Keratinocyte (primary cell): ENCODE measurements at regions not wholly inside any gene's neighbourhood (a gene's known extent, or its start where the extent isn't known, plus 50 kb on each side); places are given as distances from the start of the nearest gene placed in this dataset.

Source experiments
- CTCF ChIP-seq, 3 experiments: IDR thresholded peaks in 1 of 3; conservative IDR thresholded peaks in 1 of 3; optimal IDR thresholded peaks in 1 of 3; 2 replicates in 2 of 3; 3 replicates in 1 of 3; pipeline versions ENCODE3 to v1.5.1; 2011; ENCODE audit warnings: low read length in 3 of 3, mild to moderate bottlenecking in 3 of 3, moderate library complexity in 2 of 3, control low read depth in 1 of 3, inconsistent platforms in 1 of 3; ENCODE audit not compliant: insufficient read depth in 2 of 3; ENCODE audit errors: extremely low read depth in 1 of 3
- EZH2 ChIP-seq: IDR thresholded peaks from one replicate; pipeline ENCODE4 v1.6.1; 2012; ENCODE audit warnings: inconsistent platforms, mild to moderate bottlenecking, low read length, moderate library complexity

- TF ChIP-seq CTCF (optimal IDR thresholded peaks at IDR 0.05 in 1 of 3, IDR thresholded peaks at IDR 0.05 in 1 of 3, conservative IDR thresholded peaks at IDR 0.05 in 1 of 3; ENCODE audit: extremely low read depth in 1 of 3, insufficient read depth in 2 of 3, low read length in 3 of 3) = no peak
- TF ChIP-seq EZH2 = no peak
Observed at GRCh38 chr3:20250786-20251185, 64.8 kb upstream of the SGO1 start.
